Left ventricle myocardium inferior (tissue), 1 donor: ENCODE measurements at regions not wholly inside any gene's neighbourhood (a gene's known extent, or its start where the extent isn't known, plus 50 kb on each side); places are given as distances from the start of the nearest gene placed in this dataset.
"Not testable (repeated sequence)": the region's sequence is repeated elsewhere in the genome, so short reads cannot be mapped to it uniquely, and the experiment has no call there.

Source experiments
- DNase-seq: peaks from one replicate; pipeline ENCODE4 v3.0.0-alpha.2; 2020
- H3K27ac ChIP-seq: fragments of 200-600 bp; replicated peaks from 2 replicates; pipeline ENCODE4 v1.8.0; 2021
- H3K27me3 ChIP-seq: fragments of 200-600 bp; 2 replicates; pipeline ENCODE4 v1.8.0; 2021; ENCODE audit warnings: low read depth
- H3K36me3 ChIP-seq: fragments of 200-600 bp; 2 replicates; pipeline ENCODE4 v1.8.0; 2021
- H3K4me1 ChIP-seq: fragments of 200-600 bp; 2 replicates; pipeline ENCODE4 v1.8.0; 2021
- H3K4me3 ChIP-seq: fragments of 200-600 bp; 2 replicates; pipeline ENCODE4 v1.8.0; 2021; ENCODE audit warnings: mild to moderate bottlenecking, moderate library complexity
- H3K9me3 ChIP-seq: fragments of 200-600 bp; replicated peaks from 2 replicates; pipeline ENCODE4 v1.8.0; 2021
- CTCF ChIP-seq: fragments of 200-600 bp; IDR thresholded peaks from 2 replicates; pipeline ENCODE4 v1.8.0; 2021; ENCODE audit warnings: antibody characterized with exemption, mild to moderate bottlenecking, borderline replicate concordance
- intact Hi-C: fragments of 100-400 bp; cut with micrococcal nuclease; formaldehyde crosslinking; loops from one replicate; pipeline ENCODE4 v1.11.0; 2022
- donor health status: DM: no; HTN: yes; CAD: no; lungs with severe emphysema.

DNA sequence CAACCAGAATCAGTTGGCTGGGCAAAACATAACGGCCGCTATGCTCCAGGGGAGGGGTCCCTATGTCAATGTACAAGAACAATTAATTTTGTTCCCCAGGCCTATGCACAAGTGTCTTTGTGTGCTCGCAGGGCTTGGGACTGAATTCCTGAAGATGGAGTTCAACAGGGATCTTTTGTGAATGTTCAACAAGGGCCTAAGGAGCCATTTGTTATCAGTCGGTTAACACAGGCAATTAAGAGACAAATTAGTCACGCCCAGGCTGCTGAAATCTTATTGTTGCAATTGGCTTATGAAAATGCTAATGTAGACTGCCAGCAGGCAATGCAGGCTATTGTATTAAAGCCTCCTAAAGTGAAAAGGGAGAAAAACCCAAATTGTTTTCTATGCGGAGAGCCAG lies 117.5 kb downstream of the ZNF429 start:
- TF ChIP-seq CTCF, result no peak
- no peaks in the 10 kb centered on the region for H3K27me3 ChIP-seq
- no peak overlapping the region for H3K4me3 ChIP-seq
- no peaks in the 10 kb centered on the region for H3K36me3 ChIP-seq
- no peaks in the 10 kb centered on the region for H3K9me3 ChIP-seq
- no peak overlapping the region for H3K27ac ChIP-seq
- H3K4me1 ChIP-seq, result no peaks in the 10 kb centered on the region
- DNase-seq, result no peak
- intact Hi-C loops, result no loop called here

- intact Hi-C loops, result no loop called here
- Histone ChIP-seq H3K4me1 (no peaks in the 10 kb centered on the region), H3K9me3 (no peaks in the 10 kb centered on the region), H3K27me3 (no peaks in the 10 kb centered on the region), H3K4me3 (no peak overlapping the region), H3K36me3 (no peaks in the 10 kb centered on the region), H3K27ac (no peak overlapping the region)
- no peak for DNase-seq
- no peak for TF ChIP-seq CTCF
Measured at GRCh38 chr19:21621671-21622070, 116.3 kb downstream of the ZNF429 start.

GRCh38 chr19:21617740-21618339 lies 112.4 kb downstream of the ZNF429 start:
- TF ChIP-seq CTCF, result no peak
- Histone ChIP-seq H3K27me3 (no peaks in the 10 kb centered on the region), H3K9me3 (peaks cover 3% of the 10 kb centered on the region), H3K27ac (no peak overlapping the region), H3K36me3 (no peaks in the 10 kb centered on the region), H3K4me3 (no peak overlapping the region), H3K4me1 (no peaks in the 10 kb centered on the region)
- intact Hi-C loops, result no loop called here
- DNase-seq, result no peak

- H3K36me3 ChIP-seq, H3K27ac ChIP-seq, DNase-seq, H3K4me1 ChIP-seq, H3K9me3 ChIP-seq, H3K27me3 ChIP-seq, H3K4me3 ChIP-seq, intact Hi-C loops: not testable (repeated sequence)
Measured at GRCh38 chr19:21614776-21615175, 109.4 kb downstream of the ZNF429 start.

GRCh38 chr19:21613201-21613600 lies 107.8 kb downstream of the ZNF429 start:
- H3K36me3 ChIP-seq, H3K9me3 ChIP-seq, DNase-seq, H3K27me3 ChIP-seq, H3K4me3 ChIP-seq, intact Hi-C loops, H3K4me1 ChIP-seq, H3K27ac ChIP-seq: not testable (repeated sequence)

- TF ChIP-seq CTCF, result no peak
- DNase-seq, result no peak
- intact Hi-C loops, result no loop called here
- no peaks in the 10 kb centered on the region for H3K27me3 ChIP-seq
- peaks cover 3% of the 10 kb centered on the region for H3K9me3 ChIP-seq
- no peaks in the 10 kb centered on the region for H3K4me1 ChIP-seq
- H3K4me3 ChIP-seq, result no peak overlapping the region
- H3K27ac ChIP-seq, result peak overlapping the region; percentile 17
- no peaks in the 10 kb centered on the region for H3K36me3 ChIP-seq
Measured at GRCh38 chr19:21612403-21612872, 107.0 kb downstream of the ZNF429 start.
